Activated T-cell treated with anti-CD3 and anti-CD28 coated beads, Interleukin-2, amount 50 U/mL, for 24 hours (primary cell): ENCODE measurements at regions not wholly inside any gene's neighbourhood (a gene's known extent, or its start where the extent isn't known, plus 50 kb on each side); places are given as distances from the start of the nearest gene placed in this dataset.

ENCODE experiments used
- DNase-seq: peaks from one replicate; pipeline ENCODE4 v3.0.0-alpha.2; 2020
- H3K27ac Mint-ChIP-seq: 2 replicates; pipeline ENCODE4 v1.8.0; 2020; ENCODE audit warnings: mild to moderate bottlenecking, mixed read lengths
- H3K27me3 Mint-ChIP-seq: 2 replicates; pipeline ENCODE4 v1.8.0; 2020; ENCODE audit warnings: mixed read lengths
- H3K36me3 Mint-ChIP-seq: 2 replicates; pipeline ENCODE4 v1.8.0; 2020; ENCODE audit warnings: low read depth, mixed read lengths
- H3K4me1 Mint-ChIP-seq: 2 replicates; pipeline ENCODE4 v1.8.0; 2020; ENCODE audit warnings: low read depth, mixed read lengths
- H3K4me3 Mint-ChIP-seq: 2 replicates; pipeline ENCODE4 v1.8.0; 2020; ENCODE audit warnings: mild to moderate bottlenecking, moderate library complexity, mixed read lengths
- H3K9me3 Mint-ChIP-seq: 2 replicates; pipeline ENCODE4 v1.8.0; 2020; ENCODE audit warnings: mixed read lengths

DNA sequence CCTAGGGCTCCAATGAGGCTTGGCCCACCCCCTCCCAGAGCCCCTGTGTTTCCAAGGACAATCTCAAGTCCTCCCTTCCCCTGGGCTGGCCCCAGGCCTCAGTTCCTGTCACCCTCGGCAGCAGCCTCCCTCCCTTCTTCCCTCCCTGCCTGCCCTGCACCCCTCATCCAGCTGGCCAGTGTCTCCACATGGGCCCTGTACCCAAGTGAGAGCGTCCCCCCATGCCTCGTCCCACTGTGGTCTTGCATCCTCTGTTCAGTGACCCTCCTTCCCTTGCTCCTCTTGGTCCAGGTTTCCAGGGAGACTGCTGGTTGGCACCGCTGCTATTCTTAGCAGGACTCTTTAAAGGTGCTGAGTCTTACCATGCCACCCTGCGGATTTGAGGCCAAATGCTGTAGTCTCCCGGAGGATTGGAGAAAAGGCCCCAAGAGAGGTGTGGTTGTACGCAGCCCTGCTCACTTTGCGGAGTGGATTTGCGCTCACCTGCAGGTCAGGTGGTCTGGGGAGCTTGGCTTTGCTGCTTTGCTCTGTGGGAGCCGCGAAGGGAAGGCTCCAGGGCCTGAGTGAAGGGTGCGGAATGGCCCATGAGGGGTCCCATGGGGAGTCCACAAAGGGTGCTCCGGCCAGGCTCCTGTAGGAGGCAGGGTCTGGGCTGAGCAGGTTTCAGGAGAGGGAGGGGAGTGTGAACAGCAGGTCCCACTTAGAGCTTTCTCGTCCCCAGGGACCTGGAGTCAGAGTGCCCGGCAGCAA is 519.2 kb downstream of the TCERG1L start:
- Mint-ChIP-seq H3K9me3 (peaks cover 2% of the 10 kb centered on the region), H3K36me3 (no peaks in the 10 kb centered on the region), H3K4me1 (no peaks in the 10 kb centered on the region), H3K4me3 (no peak overlapping the region), H3K27me3 (no peaks in the 10 kb centered on the region), H3K27ac (no peak overlapping the region)
- no peak for DNase-seq

DNA sequence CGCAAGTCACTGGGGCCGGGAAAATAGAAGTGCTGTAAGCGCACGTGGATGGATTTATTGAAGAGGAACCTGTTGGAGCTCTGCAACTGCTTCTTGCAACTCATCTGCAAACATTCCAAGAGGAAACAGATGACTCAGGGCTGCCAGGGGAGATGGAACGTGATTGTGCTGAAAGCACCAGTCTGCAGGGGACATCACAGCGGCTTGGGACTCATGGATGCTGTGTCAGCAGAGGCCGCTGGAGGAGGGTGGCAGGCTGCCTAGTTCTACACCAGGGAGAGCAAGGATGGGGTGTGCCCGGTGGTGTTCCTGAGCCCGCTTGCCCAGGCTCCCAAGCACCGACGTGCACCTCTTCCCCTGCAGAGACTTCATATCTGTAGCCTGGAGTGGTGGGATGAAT is 515.7 kb downstream of the TCERG1L start:
- Mint-ChIP-seq H3K9me3 (peaks cover 2% of the 10 kb centered on the region), H3K36me3 (no peaks in the 10 kb centered on the region), H3K27me3 (no peaks in the 10 kb centered on the region), H3K27ac (no peak overlapping the region), H3K4me1 (no peaks in the 10 kb centered on the region), H3K4me3 (no peak overlapping the region)
- DNase-seq, result no peak

GRCh38 chr10:130799532-130799931 is 512.0 kb downstream of the TCERG1L start:
- DNase-seq, result no peak
- no peak overlapping the region for H3K4me3 Mint-ChIP-seq
- H3K27me3 Mint-ChIP-seq, result no peaks in the 10 kb centered on the region
- H3K4me1 Mint-ChIP-seq, result no peaks in the 10 kb centered on the region
- H3K9me3 Mint-ChIP-seq, result no peaks in the 10 kb centered on the region
- no peaks in the 10 kb centered on the region for H3K36me3 Mint-ChIP-seq
- no peak overlapping the region for H3K27ac Mint-ChIP-seq

GRCh38 chr10:130800281-130800680 is 511.2 kb downstream of the TCERG1L start:
- Mint-ChIP-seq H3K27ac (no peak overlapping the region), H3K4me3 (no peak overlapping the region), H3K9me3 (no peaks in the 10 kb centered on the region), H3K27me3 (no peaks in the 10 kb centered on the region), H3K4me1 (no peaks in the 10 kb centered on the region), H3K36me3 (no peaks in the 10 kb centered on the region)
- no peak for DNase-seq

DNA sequence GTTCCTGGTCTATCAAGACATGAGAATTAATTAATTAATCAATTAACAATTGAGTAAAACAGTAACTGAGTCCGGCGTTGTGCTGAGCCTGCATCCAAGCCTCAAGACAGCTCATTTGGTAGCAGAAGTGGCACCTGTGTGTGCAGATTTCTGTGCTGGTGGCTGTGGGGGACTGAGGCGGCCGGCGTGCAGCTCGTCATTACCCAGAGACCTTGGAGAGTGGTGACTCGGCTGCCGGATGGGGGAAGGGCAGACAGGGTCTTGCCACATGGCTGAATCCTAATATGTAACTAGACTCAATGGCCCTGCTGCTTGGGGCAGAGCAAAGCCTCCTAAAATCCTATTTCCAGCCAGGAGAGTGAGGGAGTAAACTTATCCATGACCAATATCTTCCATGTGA is 510.2 kb downstream of the TCERG1L start:
- H3K36me3 Mint-ChIP-seq, result no peaks in the 10 kb centered on the region
- no peak overlapping the region for H3K27ac Mint-ChIP-seq
- no peaks in the 10 kb centered on the region for H3K4me1 Mint-ChIP-seq
- no peaks in the 10 kb centered on the region for H3K9me3 Mint-ChIP-seq
- DNase-seq, result no peak
- H3K27me3 Mint-ChIP-seq, result no peaks in the 10 kb centered on the region
- H3K4me3 Mint-ChIP-seq, result no peak overlapping the region

GRCh38 chr10:130801784-130802183 is 509.7 kb downstream of the TCERG1L start:
- H3K9me3 Mint-ChIP-seq, result no peaks in the 10 kb centered on the region
- H3K4me3 Mint-ChIP-seq, result no peak overlapping the region
- H3K4me1 Mint-ChIP-seq, result no peaks in the 10 kb centered on the region
- H3K27ac Mint-ChIP-seq, result no peak overlapping the region
- DNase-seq, result no peak
- H3K27me3 Mint-ChIP-seq, result no peaks in the 10 kb centered on the region
- no peaks in the 10 kb centered on the region for H3K36me3 Mint-ChIP-seq

DNA sequence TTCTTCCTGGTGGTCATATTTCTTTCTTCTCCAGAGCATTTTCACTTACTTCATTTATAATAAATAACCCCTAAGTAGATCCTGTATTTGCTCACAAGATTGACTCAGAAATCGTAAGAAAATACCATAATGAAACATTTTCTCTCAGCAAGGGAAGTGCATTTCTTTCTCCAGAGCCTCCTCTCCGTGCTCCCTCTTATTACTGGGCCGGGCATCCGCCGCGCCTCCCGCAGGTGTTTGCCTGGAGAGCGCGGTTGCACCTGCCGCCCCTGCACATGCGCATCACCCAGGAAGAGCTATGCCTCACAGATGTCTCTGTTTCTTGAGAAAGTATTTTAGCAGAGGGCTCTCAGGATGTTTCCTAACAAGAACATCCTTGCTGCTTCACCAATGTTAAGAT is 509.2 kb downstream of the TCERG1L start:
- no peak overlapping the region for H3K27ac Mint-ChIP-seq
- no peaks in the 10 kb centered on the region for H3K36me3 Mint-ChIP-seq
- H3K4me1 Mint-ChIP-seq, result no peaks in the 10 kb centered on the region
- H3K4me3 Mint-ChIP-seq, result no peak overlapping the region
- no peak for DNase-seq
- H3K27me3 Mint-ChIP-seq, result no peaks in the 10 kb centered on the region
- H3K9me3 Mint-ChIP-seq, result no peaks in the 10 kb centered on the region

DNA sequence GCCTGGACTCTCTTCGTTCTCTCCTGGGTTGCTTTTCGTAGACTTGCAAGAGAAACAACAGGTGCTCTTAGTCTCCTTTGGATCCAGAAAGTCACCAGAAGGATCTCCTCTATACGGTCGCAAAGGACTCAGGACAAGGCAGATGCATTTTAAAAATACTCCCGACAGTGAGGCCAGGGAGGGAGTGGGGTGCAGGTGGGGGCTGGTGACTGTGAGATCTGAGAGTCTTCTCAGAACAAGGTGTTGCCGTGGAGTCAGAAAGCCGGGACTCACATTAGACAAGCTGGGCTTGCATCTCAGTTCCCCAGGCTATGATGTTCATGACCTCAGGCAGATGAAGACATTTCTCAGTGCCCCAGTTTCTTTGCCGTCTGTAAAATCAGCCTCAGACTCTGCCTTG is 507.2 kb downstream of the TCERG1L start:
- Mint-ChIP-seq H3K36me3 (no peaks in the 10 kb centered on the region), H3K27ac (no peak overlapping the region), H3K27me3 (no peaks in the 10 kb centered on the region), H3K4me3 (no peak overlapping the region), H3K4me1 (no peaks in the 10 kb centered on the region), H3K9me3 (no peaks in the 10 kb centered on the region)
- no peak for DNase-seq

GRCh38 chr10:130804778-130805634 is 506.5 kb downstream of the TCERG1L start:
- no peaks in the 10 kb centered on the region for H3K9me3 Mint-ChIP-seq
- H3K27ac Mint-ChIP-seq, result no peak overlapping the region
- H3K36me3 Mint-ChIP-seq, result no peaks in the 10 kb centered on the region
- no peak for DNase-seq
- H3K4me1 Mint-ChIP-seq, result no peaks in the 10 kb centered on the region
- no peaks in the 10 kb centered on the region for H3K27me3 Mint-ChIP-seq
- H3K4me3 Mint-ChIP-seq, result no peak overlapping the region

DNA sequence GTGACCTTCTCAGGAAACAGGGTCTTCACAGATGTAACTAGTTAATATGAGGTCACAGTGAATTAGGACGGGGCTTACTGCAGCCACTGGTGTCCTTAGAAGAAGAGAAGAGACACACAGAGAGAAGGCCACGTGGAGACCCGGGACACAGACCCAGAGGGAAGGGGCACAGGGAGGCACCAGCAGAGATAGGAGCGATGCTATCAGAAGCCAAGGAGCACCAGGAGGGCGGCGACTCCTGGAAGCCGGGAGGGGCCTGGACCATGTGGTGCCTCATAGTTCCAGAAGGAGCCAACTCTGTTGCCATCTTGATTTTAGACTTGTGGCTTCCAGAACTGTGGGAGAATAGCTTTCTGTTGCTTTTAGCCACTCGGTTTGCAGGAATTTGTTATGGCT is 505.9 kb downstream of the TCERG1L start:
- Mint-ChIP-seq H3K9me3 (no peaks in the 10 kb centered on the region), H3K4me3 (no peak overlapping the region), H3K27me3 (no peaks in the 10 kb centered on the region), H3K4me1 (no peaks in the 10 kb centered on the region), H3K36me3 (no peaks in the 10 kb centered on the region), H3K27ac (no peak overlapping the region)
- no peak for DNase-seq

GRCh38 chr10:130806426-130806825 is 505.1 kb downstream of the TCERG1L start:
- Mint-ChIP-seq H3K36me3 (no peaks in the 10 kb centered on the region), H3K27ac (no peak overlapping the region), H3K27me3 (no peaks in the 10 kb centered on the region), H3K4me3 (no peak overlapping the region), H3K4me1 (no peaks in the 10 kb centered on the region), H3K9me3 (no peaks in the 10 kb centered on the region)
- no peak for DNase-seq

- no peak for DNase-seq
- Mint-ChIP-seq H3K9me3 (no peaks in the 10 kb centered on the region), H3K27me3 (no peaks in the 10 kb centered on the region), H3K36me3 (no peaks in the 10 kb centered on the region), H3K27ac (no peak overlapping the region), H3K4me1 (no peaks in the 10 kb centered on the region), H3K4me3 (no peak overlapping the region)
These were observed 504.4 kb downstream of the TCERG1L start for GRCh38 chr10:130807096-130807495.

DNA sequence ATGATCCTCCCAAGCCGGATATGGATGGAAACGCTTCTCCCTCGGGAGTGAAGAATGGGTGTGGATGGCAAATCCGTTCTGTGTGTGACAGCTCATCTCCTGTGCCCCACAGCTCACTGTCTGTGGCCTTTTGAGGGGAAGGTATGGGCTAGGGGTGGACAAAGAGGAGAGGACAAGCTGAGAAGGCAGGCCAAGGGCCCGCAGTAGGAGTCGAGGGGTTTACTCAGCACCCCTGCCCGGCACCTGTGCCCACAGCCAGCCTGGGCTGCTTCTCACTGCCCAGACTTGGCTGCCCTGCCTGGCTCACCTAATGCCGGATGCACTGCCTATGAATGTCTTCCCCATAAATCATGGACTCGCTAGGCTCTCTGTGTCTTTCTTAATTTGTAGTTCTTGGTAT is 503.8 kb downstream of the TCERG1L start:
- Mint-ChIP-seq H3K36me3 (no peaks in the 10 kb centered on the region), H3K4me3 (no peak overlapping the region), H3K9me3 (no peaks in the 10 kb centered on the region), H3K27me3 (no peaks in the 10 kb centered on the region), H3K27ac (no peak overlapping the region), H3K4me1 (no peaks in the 10 kb centered on the region)
- no peak for DNase-seq

- H3K9me3 Mint-ChIP-seq, result no peaks in the 10 kb centered on the region
- H3K4me3 Mint-ChIP-seq, result no peak overlapping the region
These were observed 503.3 kb downstream of the TCERG1L start for GRCh38 chr10:130808243-130808642.

DNA sequence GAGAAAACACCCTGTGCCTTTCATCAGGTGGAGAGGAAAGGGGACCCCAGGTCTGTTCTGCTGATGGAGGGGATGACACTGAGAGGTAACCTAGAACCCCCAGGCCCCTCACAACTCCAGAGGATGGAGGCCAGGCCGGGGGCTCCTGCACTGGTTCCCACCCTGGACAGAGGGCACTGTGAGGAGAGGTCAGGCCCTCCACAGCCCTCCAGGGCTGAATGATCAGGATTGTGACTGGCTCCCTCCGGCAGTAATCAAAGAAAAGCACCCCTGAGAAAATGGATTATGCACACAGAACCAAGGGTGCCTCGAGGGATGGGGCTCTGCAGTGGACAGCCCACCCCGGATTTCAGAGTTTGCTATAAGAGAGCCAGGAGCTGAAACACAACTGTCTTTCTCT is 502.8 kb downstream of the TCERG1L start:
- no peaks in the 10 kb centered on the region for H3K36me3 Mint-ChIP-seq
- no peak for DNase-seq
- no peaks in the 10 kb centered on the region for H3K4me1 Mint-ChIP-seq
- H3K9me3 Mint-ChIP-seq, result no peaks in the 10 kb centered on the region
- H3K27ac Mint-ChIP-seq, result no peak overlapping the region
- H3K4me3 Mint-ChIP-seq, result no peak overlapping the region
- H3K27me3 Mint-ChIP-seq, result no peaks in the 10 kb centered on the region

More at GRCh38 chr10:130808243-130808642, 503.3 kb downstream of the TCERG1L start:
- no peaks in the 10 kb centered on the region for H3K27me3 Mint-ChIP-seq
- H3K36me3 Mint-ChIP-seq, result no peaks in the 10 kb centered on the region
- H3K27ac Mint-ChIP-seq, result no peak overlapping the region
- DNase-seq, result no peak
- no peaks in the 10 kb centered on the region for H3K4me1 Mint-ChIP-seq
